Esophagus squamous epithelium (tissue), 4 donors: ENCODE measurements at regions not wholly inside any gene's neighbourhood (a gene's known extent, or its start where the extent isn't known, plus 50 kb on each side); places are given as distances from the start of the nearest gene placed in this dataset.

Source experiments
- POLR2A ChIP-seq, 4 donors: fragments of 450-650 bp; IDR thresholded peaks; one replicate each; pipeline ENCODE4 v1.6.1; 2017; ENCODE audit warnings: antibody characterized with exemption in 4 of 4, mild to moderate bottlenecking in 4 of 4, moderate library complexity in 3 of 4
- TF ChIP-seq, protein P1 (sequence below), 6 experiments: fragments of 450-650 bp in 4 of 6; fragments of 200-600 bp in 2 of 6; sonication (generic) in 2 of 6; IDR thresholded peaks; one replicate each; pipeline ENCODE4 v1.5.1; 2016 to 2019; ENCODE audit warnings: antibody characterized with exemption in 6 of 6, mild to moderate bottlenecking in 4 of 6, moderate library complexity in 4 of 6

DNA sequence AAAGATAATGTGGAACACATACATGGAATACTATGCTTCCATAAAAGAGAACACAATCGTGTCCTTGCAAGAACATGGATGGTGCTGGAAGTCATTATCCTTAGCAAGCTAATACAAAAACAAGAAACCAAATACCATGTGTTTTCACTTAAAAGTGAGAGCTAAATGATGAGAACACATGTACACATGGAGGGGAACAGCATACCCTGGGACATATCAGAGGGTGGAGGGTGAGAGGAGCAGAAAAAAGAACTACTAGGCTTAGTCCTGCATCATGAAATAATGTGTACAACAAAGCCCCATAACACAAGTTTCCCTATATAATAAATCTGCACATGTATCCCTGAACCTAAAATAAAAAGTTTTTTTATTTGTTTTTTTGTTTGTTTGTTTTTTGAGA, 855.5 kb upstream of the NUDT12 start:
- TF ChIP-seq, protein P1, sequence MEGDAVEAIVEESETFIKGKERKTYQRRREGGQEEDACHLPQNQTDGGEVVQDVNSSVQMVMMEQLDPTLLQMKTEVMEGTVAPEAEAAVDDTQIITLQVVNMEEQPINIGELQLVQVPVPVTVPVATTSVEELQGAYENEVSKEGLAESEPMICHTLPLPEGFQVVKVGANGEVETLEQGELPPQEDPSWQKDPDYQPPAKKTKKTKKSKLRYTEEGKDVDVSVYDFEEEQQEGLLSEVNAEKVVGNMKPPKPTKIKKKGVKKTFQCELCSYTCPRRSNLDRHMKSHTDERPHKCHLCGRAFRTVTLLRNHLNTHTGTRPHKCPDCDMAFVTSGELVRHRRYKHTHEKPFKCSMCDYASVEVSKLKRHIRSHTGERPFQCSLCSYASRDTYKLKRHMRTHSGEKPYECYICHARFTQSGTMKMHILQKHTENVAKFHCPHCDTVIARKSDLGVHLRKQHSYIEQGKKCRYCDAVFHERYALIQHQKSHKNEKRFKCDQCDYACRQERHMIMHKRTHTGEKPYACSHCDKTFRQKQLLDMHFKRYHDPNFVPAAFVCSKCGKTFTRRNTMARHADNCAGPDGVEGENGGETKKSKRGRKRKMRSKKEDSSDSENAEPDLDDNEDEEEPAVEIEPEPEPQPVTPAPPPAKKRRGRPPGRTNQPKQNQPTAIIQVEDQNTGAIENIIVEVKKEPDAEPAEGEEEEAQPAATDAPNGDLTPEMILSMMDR (IDR thresholded peaks at IDR 0.05) = no peak
- TF ChIP-seq POLR2A (IDR thresholded peaks at IDR 0.05) = no peak
